GM21515 (cell line): ENCODE measurements at regions not wholly inside any gene's neighbourhood (a gene's known extent, or its start where the extent isn't known, plus 50 kb on each side); places are given as distances from the start of the nearest gene placed in this dataset.

ENCODE experiments used
- ATAC-seq: cut with Tn5 transposase; IDR thresholded peaks from one replicate; pipeline ENCODE4 v1.9.1; 2021; ENCODE audit not compliant: unreplicated experiment

- no peak for ATAC-seq
Measured at GRCh38 chr10:44593952-44594351, 209.1 kb upstream of the CXCL12 start.

GRCh38 chr10:44607116-44607515, 222.2 kb upstream of the CXCL12 start:
- ATAC-seq = no peak

DNA sequence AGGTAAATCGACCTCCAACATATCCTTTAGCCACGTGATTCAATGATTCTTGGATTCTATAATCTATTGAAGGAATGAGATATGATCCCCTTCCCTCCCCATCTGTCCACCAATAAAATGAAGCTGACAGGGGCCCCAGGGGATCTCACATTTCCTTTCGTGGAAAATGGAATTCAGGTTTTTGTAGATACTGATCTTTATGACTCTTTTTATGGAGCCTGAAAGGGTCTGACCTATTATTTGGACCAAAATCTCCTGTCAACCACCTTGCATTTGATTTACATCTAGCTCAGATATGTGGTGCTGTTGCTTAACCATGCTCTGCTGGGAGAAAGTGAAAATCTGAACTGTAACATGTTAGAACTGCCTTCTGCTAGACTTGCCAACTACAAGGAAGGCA, 234.0 kb upstream of the CXCL12 start:
- no peak for ATAC-seq

DNA sequence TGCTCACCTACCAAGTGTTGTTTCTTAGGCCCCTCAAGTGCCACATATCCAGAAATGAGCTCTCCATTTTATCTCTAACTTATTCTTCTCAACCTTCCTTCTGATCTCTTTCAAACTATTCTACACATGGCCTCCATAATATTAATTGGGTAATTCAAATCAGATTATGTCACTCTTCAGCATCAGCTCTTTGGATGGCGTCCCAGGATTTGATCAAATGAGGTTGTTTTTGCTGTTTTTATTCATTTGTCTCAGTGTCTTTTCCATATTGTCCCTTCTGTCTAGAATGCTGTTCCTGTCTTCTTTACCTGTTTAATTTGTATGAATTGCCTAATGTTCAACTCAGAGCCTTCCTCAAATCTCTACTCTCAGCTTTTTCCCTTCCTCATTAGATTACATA, 234.6 kb upstream of the CXCL12 start:
- no peak for ATAC-seq

GRCh38 chr10:44619975-44620374, 235.1 kb upstream of the CXCL12 start:
- ATAC-seq = no peak

DNA sequence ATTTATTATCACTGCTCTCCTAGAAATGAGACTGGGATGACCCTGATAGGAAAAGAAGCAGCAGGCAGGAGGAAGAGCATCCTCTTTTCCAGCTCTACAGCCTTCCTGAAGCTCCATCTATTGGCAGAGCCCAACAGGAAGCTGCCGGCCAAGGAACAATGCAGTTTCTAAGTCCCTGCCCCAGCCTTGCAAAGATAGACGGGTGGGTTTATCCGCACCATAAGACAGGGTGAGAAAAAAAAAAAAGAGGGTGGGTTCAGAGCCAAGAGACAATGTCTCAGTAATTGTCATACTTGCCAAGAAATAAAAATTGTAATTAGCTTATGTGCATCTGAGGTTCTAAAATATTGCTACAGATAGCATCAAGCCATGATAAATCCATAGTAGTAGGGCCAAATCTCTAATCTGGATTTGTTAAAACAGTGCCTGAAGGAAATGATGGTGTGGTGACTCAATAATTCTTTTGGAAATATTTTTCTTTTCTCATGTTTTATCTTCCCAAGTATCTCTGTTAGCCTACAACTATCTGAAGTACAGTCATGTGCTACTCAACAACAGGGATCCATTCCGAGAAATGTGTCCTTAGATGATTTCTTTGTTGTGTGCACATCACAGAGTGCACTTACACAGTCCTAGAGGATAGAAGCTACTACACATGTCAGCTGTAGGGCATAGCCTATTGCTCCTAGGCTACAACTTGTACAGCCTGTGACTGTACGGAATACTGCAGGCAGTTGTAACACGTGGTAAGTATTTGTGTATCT, 242.9 kb upstream of the CXCL12 start:
- ATAC-seq = no peak

DNA sequence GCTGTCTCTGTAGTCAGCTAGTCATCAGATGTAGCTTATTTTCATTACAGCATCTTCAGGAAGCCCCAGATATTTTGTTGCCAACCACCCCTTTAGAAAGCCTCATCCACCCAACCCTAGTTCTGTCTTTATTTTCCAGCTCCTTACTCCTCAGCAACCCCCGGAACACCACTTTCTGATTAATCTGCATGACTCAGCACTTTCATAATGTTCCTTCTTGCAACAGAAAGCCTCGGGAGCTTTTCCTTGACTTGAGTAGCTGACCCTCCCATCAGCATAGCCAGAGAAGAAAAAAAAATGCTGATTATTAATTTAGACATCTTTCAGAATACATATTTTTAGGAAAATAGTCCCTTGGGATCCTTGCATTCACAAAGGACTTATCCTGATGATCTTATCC, 244.0 kb upstream of the CXCL12 start:
- no peak for ATAC-seq

GRCh38 chr10:44635176-44635575, 250.3 kb upstream of the CXCL12 start:
- ATAC-seq = no peak

GRCh38 chr10:44636625-44637024, 251.7 kb upstream of the CXCL12 start:
- ATAC-seq = no peak

DNA sequence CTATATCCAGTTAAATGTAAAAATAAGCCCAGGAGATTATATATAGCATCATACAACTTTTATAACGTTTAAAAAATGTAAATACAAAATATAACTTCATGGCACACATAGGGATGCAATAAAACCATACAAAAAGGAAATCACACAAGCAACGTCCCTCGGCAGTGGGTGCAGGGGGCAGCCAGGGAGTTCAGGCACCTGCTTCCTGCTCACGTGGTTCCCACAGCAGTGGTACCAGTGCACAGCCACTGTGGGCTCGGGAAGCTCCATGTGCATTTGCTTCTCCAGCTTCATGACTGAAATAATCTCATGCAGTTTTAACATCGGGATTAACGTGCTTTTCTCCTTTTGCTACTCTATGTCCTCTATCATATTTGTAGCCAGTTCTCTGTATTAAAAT, 255.5 kb upstream of the CXCL12 start:
- no peak for ATAC-seq

DNA sequence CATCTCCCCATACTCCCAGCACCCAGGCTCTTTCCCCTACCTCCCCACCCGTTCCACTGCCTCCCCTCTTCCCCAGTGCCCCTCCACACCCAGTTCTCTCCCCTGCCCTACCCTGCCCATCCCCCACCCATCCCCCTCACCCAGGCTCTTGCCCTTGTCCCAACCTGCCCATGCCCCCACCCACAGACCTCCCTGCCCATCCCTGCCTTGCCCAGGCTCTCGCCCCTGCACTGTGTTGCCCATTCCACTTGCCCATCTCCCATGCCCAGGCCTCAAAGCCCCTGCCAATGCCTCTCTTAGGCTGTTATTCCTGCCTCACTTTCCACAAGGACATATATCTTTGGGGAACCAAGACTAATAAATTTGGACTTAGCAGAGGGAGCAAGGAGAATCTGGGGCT, 262.6 kb upstream of the CXCL12 start:
- ATAC-seq = no peak

DNA sequence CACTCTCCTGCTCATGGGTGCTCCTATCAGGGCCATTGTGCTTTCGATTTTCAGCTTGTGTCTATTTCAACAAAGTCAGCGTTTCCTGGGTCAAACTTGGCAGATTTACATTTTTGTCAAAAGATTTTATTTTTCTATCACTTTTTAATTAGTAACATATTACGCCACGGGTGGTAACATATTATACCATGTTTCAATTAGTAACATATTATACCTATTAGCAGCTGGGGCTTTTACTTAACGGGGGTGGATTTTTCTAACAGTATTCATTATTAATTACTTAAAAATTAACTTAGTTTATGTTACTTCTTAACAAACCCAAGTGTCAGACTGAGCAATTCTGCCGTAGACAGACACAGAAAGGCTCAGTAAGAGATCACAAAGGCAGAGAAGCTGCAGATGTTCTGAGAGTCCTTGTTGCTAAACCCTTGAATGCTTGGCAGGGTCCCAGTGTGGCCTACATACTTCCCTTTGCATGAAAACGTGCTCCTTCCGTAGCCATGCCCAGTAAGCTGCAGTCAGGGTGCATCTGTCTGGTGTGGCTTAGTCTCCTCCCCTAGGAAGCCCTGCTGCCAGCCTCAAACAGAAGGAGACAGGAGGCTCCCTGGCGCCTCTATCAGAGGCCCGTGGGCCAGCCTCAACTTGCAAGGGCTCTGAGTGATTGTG, 263.1 kb upstream of the CXCL12 start:
- ATAC-seq = no peak

- ATAC-seq = no peak
Measured at GRCh38 chr10:44650691-44651661, 260.2 kb upstream of the TMEM72 start.

DNA sequence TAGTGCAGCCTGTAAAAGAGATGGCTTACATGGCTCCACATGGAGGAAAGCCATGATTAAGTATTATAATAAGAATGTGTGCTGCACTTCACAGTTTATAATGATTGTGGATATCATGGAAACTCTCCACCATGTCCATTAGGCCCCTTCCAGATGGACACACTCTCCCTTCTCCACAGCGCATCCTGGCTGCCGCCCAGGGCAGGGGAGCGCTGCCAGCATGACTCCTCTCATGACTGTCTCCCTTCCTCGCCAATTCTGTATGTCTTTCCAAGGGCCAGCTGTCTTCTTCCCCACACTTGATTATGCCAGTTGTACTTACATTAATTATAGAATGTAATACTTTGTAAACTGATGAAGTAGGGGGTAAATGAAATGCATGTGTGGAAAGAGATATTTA, 259.3 kb upstream of the TMEM72 start:
- ATAC-seq = no peak

GRCh38 chr10:44659320-44659719, 251.8 kb upstream of the TMEM72 start:
- ATAC-seq = no peak

- no peak for ATAC-seq
Measured at GRCh38 chr10:44660271-44660670, 250.9 kb upstream of the TMEM72 start.

DNA sequence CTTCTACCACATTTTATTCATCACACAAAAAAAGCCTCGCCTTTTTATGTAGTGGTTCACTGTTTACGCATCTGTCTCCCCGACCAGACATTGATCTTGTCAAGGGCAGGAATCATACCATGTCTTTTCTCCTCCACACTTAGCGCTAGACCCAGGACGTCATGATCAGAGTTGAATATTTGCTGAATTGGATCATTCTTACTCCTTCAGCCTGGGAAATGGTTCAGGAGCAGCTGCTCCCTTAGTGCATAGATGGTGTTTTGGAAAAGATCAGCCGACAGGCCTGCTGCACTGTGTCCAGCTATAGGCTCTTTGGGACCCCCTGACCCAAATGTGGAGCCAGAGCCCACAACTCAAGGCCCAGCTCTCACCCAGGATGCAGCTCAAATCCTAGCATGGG, 249.1 kb upstream of the TMEM72 start:
- no peak for ATAC-seq

DNA sequence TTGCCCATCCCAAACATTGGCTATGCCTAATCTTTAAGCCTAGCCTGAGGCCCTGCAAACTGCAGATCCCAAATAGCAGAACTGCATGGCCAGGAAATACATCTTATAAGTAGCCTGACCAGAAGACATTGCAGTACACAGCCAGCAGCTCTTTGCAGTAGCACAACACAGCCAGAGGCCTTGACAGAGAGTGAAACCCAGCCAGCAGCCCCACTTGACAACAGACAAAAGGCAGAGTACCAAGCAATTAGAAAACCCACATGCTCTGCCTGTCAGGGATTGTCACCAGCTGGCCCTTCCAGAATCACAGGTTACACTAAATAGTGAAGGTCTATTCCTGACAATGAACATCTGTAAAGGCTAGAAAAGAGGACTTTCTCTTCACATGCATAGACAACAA, 242.8 kb upstream of the TMEM72 start:
- ATAC-seq = no peak

DNA sequence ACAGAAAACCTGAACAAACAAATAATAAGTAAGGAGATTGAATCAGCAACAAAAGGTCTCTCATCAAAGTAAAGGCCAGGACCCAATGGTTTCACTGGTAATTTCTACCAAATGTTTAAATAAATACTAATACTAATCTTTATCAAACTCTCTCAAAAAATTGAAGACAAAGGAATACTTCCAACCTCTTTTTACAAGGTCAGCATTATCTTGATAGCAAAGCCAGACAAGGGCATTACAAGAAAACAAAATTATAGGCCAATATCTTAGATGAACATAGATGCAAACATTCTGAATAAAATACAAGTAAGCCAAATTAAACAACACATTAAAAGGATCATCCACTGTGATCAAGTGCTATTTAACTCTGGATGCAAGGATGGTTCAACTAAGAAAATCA, 239.8 kb upstream of the TMEM72 start:
- no peak for ATAC-seq

GRCh38 chr10:44673245-44673983, 237.7 kb upstream of the TMEM72 start:
- no peak for ATAC-seq
